ENCODE measurements at regions not wholly inside any gene's neighbourhood (a gene's known extent, or its start where the extent isn't known, plus 50 kb on each side); places are given as distances from the start of the nearest gene placed in this dataset.

- H3K79me2 ChIP-seq (ENCODE audit: control insufficient read depth in 1 of 2, insufficient read depth in 2 of 2, low read length in 2 of 2) = no peaks in the 10 kb centered on the region
- no peaks in the 10 kb centered on the region for H3K9me3 ChIP-seq (ENCODE audit: insufficient read depth in 2 of 2, low read depth in 1 of 2, low read length in 1 of 2)
- H2BK5ac ChIP-seq (ENCODE audit: low read depth, low read length) = peak overlapping the region; percentile 71; the same call in 1 of the 2 replicates
- peak overlapping the region; percentile 87; the same call in 1 of the 2 replicates for H2BK20ac ChIP-seq (ENCODE audit: low read length)
- peak overlapping the region; percentile 50 to 72 for H3K4me2 ChIP-seq (ENCODE audit: insufficient read depth in 1 of 2, low read depth in 2 of 2, low read length in 2 of 2)
- ChIA-PET POLR2A (ENCODE audit: partially characterized antibody) (interaction anchor here (0.6 to 3.5 kb wide), 9 partner anchors 12 to 152 kb away, joined by 3 to 23 read pairs (median 4); partner anchors contain the start of genes HIF1A and SNAPC1), CTCF (ENCODE audit: partially characterized antibody) (interaction anchor here (0.6 to 1.8 kb wide), 7 partner anchors 10 to 228 kb away, joined by 3 to 6 read pairs (median 3); no protein-coding TSS in a partner anchor)
- peaks cover 18 to 27% (median 21%) of the 10 kb centered on the region in 4 experiments for H3K4me1 ChIP-seq (replicated peaks in 1 of 4; ENCODE audit: control insufficient read depth in 3 of 4, insufficient read depth in 4 of 4, low read length in 3 of 4)
- no peaks in the 10 kb centered on the region for H3K27me3 ChIP-seq (replicated peaks in 1 of 4; ENCODE audit: control insufficient read depth in 3 of 4, extremely low read depth in 1 of 4, insufficient read depth in 3 of 4, low read length in 3 of 4)
- no peaks in the 10 kb centered on the region; the same call in 1 of the 2 replicates for H3K23me2 ChIP-seq (ENCODE audit: low read depth, low read length)
- peak overlapping the region; percentile 17 for H4K91ac ChIP-seq (replicated peaks; ENCODE audit: insufficient read length, low read length)
- no peaks in the 10 kb centered on the region for H3K79me1 ChIP-seq (ENCODE audit: low read depth, low read length)
- H3K23ac ChIP-seq (ENCODE audit: insufficient read length) = no peak overlapping the region
- H3K56ac ChIP-seq (replicated peaks; ENCODE audit: insufficient read length, low read depth, low read length) = no peak overlapping the region
- H3K18ac ChIP-seq (ENCODE audit: extremely low read depth, low read length) = peak overlapping the region; percentile 63; the same call in 1 of the 2 replicates
- peak overlapping the region; percentile 42; the same call in 1 of the 2 replicates for H2AK5ac ChIP-seq (ENCODE audit: low read depth, low read length)
- H3K4ac ChIP-seq (replicated peaks; ENCODE audit: insufficient read length, low read depth, low read length) = no peak overlapping the region
- H4K20me1 ChIP-seq (replicated peaks in 1 of 2; ENCODE audit: control insufficient read depth in 1 of 2, insufficient read depth in 2 of 2, low read length in 2 of 2) = no peaks in the 10 kb centered on the region
- no peak overlapping the region for H2BK15ac ChIP-seq (ENCODE audit: low read length)
- WGBS, 2 experiments (ENCODE audit: extremely low coverage in 1 of 2, insufficient coverage in 1 of 2, insufficient read length in 1 of 2, insufficient replicate concordance in 2 of 2, low coverage in 1 of 2, low lambda C conversion rate in 2 of 2, missing lambda C conversion rate in 1 of 2) = 29% methylated on average over 10 of the region's 10 CpGs; no CpG with 5 or more reads in 1 of the 2 experiments
- peak overlapping the region; percentile 93 for H2BK12ac ChIP-seq (ENCODE audit: low read depth, low read length)
- H4K8ac ChIP-seq (ENCODE audit: extremely low read depth, insufficient read depth, low read length) = no peak overlapping the region
- peak overlapping the region; percentile 8 for H2BK120ac ChIP-seq (replicated peaks; ENCODE audit: low read depth, low read length)
- no peak overlapping the region for H3K14ac ChIP-seq (ENCODE audit: insufficient read length)
- H3K4me3 ChIP-seq (ENCODE audit: extremely low read depth in 1 of 4, insufficient read depth in 2 of 4, low read depth in 3 of 4, low read length in 4 of 4) = peak overlapping the region in 1 of 4 experiments; percentile 21; a peak in 2 of 8 replicates
- H3K27ac ChIP-seq (ENCODE audit: low read depth, low read length) = no peak overlapping the region
- no peaks in the 10 kb centered on the region for H3K36me3 ChIP-seq (ENCODE audit: control insufficient read depth in 2 of 4, insufficient read depth in 4 of 4, low read length in 3 of 4)
- no peak overlapping the region for H3K9ac ChIP-seq (replicated peaks in 1 of 4; ENCODE audit: extremely low read depth in 1 of 4, low read depth in 3 of 4, low read length in 3 of 4)
- DNase-seq (ENCODE audit: low read depth in 1 of 2, low spot score in 2 of 2) (peak in 1 of 2 experiments; percentile 46), FAIRE-seq (no peak)
- no peak overlapping the region for H2AFZ ChIP-seq (ENCODE audit: low read length)
- H4K5ac ChIP-seq (ENCODE audit: insufficient read length, low read depth, low read length) = no peak overlapping the region
- TF ChIP-seq ATF2 (IDR thresholded peaks at IDR 0.05; ENCODE audit: low read length) (0 out of 2 replicates have a peak, but pooled peaks have one; percentile 14), JUND (IDR thresholded peaks at IDR 0.05; ENCODE audit: low read length) (no peak; the same call in 1 of the 2 replicates), NANOG (IDR thresholded peaks at IDR 0.05; ENCODE audit: insufficient read depth, low read depth, low read length, poor library complexity, severe bottlenecking) (peak; percentile 44), EP300 (IDR thresholded peaks at IDR 0.05; ENCODE audit: borderline replicate concordance in 1 of 2, low read depth in 2 of 2, low read length in 2 of 2) (0 out of 3 replicates have a peak, but pooled peaks of 1 of the 2 experiments have one; percentile 13), USF2 (IDR thresholded peaks at IDR 0.05; ENCODE audit: low read length) (peak; percentile 59), POU5F1 (IDR thresholded peaks at IDR 0.05; ENCODE audit: low read depth, low read length) (peak; percentile 77; the same call in 1 of the 2 replicates), ASH2L (IDR thresholded peaks at IDR 0.05; ENCODE audit: low read length) (peak; percentile 34), CHD1 (IDR thresholded peaks at IDR 0.05; ENCODE audit: low read depth, low read length) (no peak)
Measured at GRCh38 chr14:61609191-61609843, 86.0 kb upstream of the HIF1A start.

Measured in H1 (cell line).